OCI-LY7 (cell line): ENCODE measurements at regions not wholly inside any gene's neighbourhood (a gene's known extent, or its start where the extent isn't known, plus 50 kb on each side); places are given as distances from the start of the nearest gene placed in this dataset.
"Not testable (repeated sequence)": the region's sequence is repeated elsewhere in the genome, so short reads cannot be mapped to it uniquely, and the experiment has no call there.

Source experiments
- BruUV-seq: library from RNA; stranded (reverse); fragments of 400-500 nt; replicated peaks from 2 replicates; lab custom pipeline; 2021; lab: Mats Ljungman, UMichigan
- CTCF ChIA-PET: fragments of 300-600 bp; sonication (Branson Sonifier 250); formaldehyde crosslinking; loops from one replicate; lab custom pipeline; 2022; ENCODE audit warnings: antibody characterized with exemption; ENCODE audit not compliant: unreplicated experiment; lab: Charles Lee
- POLR2A ChIA-PET: fragments of 300-600 bp; sonication (Branson Sonifier 250); formaldehyde crosslinking; loops from one replicate; lab custom pipeline; 2022; ENCODE audit warnings: antibody characterized with exemption; lab: Charles Lee
- DNase-seq: peaks from one replicate; pipeline ENCODE4 v3.0.0-alpha.2; 2015; ENCODE audit warnings: low spot score
- H2AFZ ChIP-seq: fragments of 200-600 bp; sonication (generic), shearing (Covaris generic); 2 replicates; pipeline ENCODE4 v1.6.1; 2014; ENCODE audit warnings: mild to moderate bottlenecking, antibody characterized with exemption, low read length, moderate library complexity
- H3K27ac ChIP-seq: fragments of 200-600 bp; sonication (generic); 2 replicates; pipeline ENCODE4 v1.5.1; 2014; ENCODE audit warnings: mixed run types, low read depth, mild to moderate bottlenecking, moderate library complexity, low read length, inconsistent platforms; ENCODE audit not compliant: poor library complexity, severe bottlenecking
- H3K36me3 ChIP-seq: fragments of 200-600 bp; sonication (generic); 2 replicates; pipeline ENCODE4 v1.6.1; 2014; ENCODE audit warnings: mild to moderate bottlenecking, antibody characterized with exemption, low read length, moderate library complexity, mixed read lengths; ENCODE audit not compliant: insufficient read depth
- H3K4me1 ChIP-seq: fragments of 200-600 bp; sonication (generic); 2 replicates; pipeline ENCODE4 v1.5.1; 2014; ENCODE audit warnings: mild to moderate bottlenecking, low read length; ENCODE audit not compliant: insufficient read depth, poor library complexity, severe bottlenecking
- H3K4me2 ChIP-seq: fragments of 200-600 bp; sonication (generic); 2 replicates; pipeline ENCODE4 v1.6.1; 2014; ENCODE audit warnings: mild to moderate bottlenecking, low read length
- H3K4me3 ChIP-seq: fragments of 200-600 bp; sonication (generic); 2 replicates; pipeline ENCODE4 v1.5.1; 2014; ENCODE audit warnings: mild to moderate bottlenecking, low read depth, low read length; ENCODE audit not compliant: poor library complexity, severe bottlenecking
- H3K79me2 ChIP-seq: fragments of 200-600 bp; sonication (generic); 2 replicates; pipeline ENCODE4 v1.6.1; 2016; ENCODE audit warnings: low read depth, mild to moderate bottlenecking, low read length, moderate library complexity, mixed read lengths; ENCODE audit not compliant: insufficient read depth
- H3K9me2 ChIP-seq: fragments of 200-600 bp; sonication (generic); 2 replicates; pipeline ENCODE4 v1.6.1; 2016; ENCODE audit warnings: mild to moderate bottlenecking, low read length, mixed read lengths; ENCODE audit not compliant: insufficient read depth
- H3K9me3 ChIP-seq: fragments of 200-600 bp; sonication (generic); 2 replicates; pipeline ENCODE4 v1.6.1; 2014; ENCODE audit warnings: mild to moderate bottlenecking, mixed run types, low read length, mixed read lengths
- H4K20me1 ChIP-seq: fragments of 200-600 bp; sonication (generic); 2 replicates; pipeline ENCODE4 v1.6.1; 2014; ENCODE audit warnings: mild to moderate bottlenecking, antibody characterized with exemption, low read length, moderate library complexity, mixed read lengths; ENCODE audit not compliant: insufficient read depth
- EZH2phosphoT487 ChIP-seq: fragments of 200-600 bp; sonication (generic); IDR thresholded peaks from 2 replicates; pipeline ENCODE4 v1.6.1; 2018; ENCODE audit warnings: low read depth, borderline replicate concordance, mild to moderate bottlenecking, mixed run types, antibody characterized with exemption, low read length, moderate library complexity, mixed read lengths
- intact Hi-C: fragments of 100-400 bp; cut with micrococcal nuclease; formaldehyde crosslinking; loops from one replicate; pipeline ENCODE4 v1.10.0; 2022; ENCODE audit not compliant: unreplicated experiment
- TF ChIP-seq, protein P1 (sequence below): fragments of 200-600 bp; sonication (generic); conservative IDR thresholded peaks from 2 replicates; pipeline ENCODE4 v1.5.1; 2014; ENCODE audit warnings: mild to moderate bottlenecking, antibody characterized with exemption, low read length, moderate library complexity, mixed read lengths

- POLR2A ChIA-PET = no interaction called here
- CTCF ChIA-PET = no interaction called here
- no peak for DNase-seq
- intact Hi-C loops = no loop called here
- Histone ChIP-seq H3K4me1 (no peaks in the 10 kb centered on the region), H3K36me3 (no peaks in the 10 kb centered on the region), H3K27ac (no peak overlapping the region), H3K9me3 (peaks cover 14% of the 10 kb centered on the region; the same call in 1 of the 2 replicates), H3K4me3 (no peak overlapping the region), H3K79me2 (no peaks in the 10 kb centered on the region), H2AFZ (no peak overlapping the region), H4K20me1 (no peaks in the 10 kb centered on the region), H3K4me2 (no peak overlapping the region), H3K9me2 (no peaks in the 10 kb centered on the region)
- TF ChIP-seq, protein P1, sequence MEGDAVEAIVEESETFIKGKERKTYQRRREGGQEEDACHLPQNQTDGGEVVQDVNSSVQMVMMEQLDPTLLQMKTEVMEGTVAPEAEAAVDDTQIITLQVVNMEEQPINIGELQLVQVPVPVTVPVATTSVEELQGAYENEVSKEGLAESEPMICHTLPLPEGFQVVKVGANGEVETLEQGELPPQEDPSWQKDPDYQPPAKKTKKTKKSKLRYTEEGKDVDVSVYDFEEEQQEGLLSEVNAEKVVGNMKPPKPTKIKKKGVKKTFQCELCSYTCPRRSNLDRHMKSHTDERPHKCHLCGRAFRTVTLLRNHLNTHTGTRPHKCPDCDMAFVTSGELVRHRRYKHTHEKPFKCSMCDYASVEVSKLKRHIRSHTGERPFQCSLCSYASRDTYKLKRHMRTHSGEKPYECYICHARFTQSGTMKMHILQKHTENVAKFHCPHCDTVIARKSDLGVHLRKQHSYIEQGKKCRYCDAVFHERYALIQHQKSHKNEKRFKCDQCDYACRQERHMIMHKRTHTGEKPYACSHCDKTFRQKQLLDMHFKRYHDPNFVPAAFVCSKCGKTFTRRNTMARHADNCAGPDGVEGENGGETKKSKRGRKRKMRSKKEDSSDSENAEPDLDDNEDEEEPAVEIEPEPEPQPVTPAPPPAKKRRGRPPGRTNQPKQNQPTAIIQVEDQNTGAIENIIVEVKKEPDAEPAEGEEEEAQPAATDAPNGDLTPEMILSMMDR = no peak
- no TSS peak for BruUV-seq
These were observed 55.8 kb downstream of the ANXA2R start for GRCh38 chr5:42984307-42984706.

GRCh38 chr5:42982107-42982622 lies 58.0 kb downstream of the ANXA2R start:
- no peaks in the 10 kb centered on the region for H4K20me1 ChIP-seq
- H3K79me2 ChIP-seq = no peaks in the 10 kb centered on the region
- no peaks in the 10 kb centered on the region for H3K4me1 ChIP-seq
- no peaks in the 10 kb centered on the region for H3K36me3 ChIP-seq
- no peaks in the 10 kb centered on the region for H3K9me3 ChIP-seq
- DNase-seq = no peak
- H2AFZ ChIP-seq = no peak overlapping the region
- no peak overlapping the region for H3K4me2 ChIP-seq
- H3K4me3 ChIP-seq = no peak overlapping the region
- TF ChIP-seq, protein P1 = no peak
- TF ChIP-seq EZH2phosphoT487 = no peak
- CTCF ChIA-PET = interaction anchor here (0.8 kb wide), 1 partner anchor 11 kb away, joined by 3 read pairs; no protein-coding TSS in a partner anchor
- H3K9me2 ChIP-seq = no peaks in the 10 kb centered on the region
- intact Hi-C loops = no loop called here
- H3K27ac ChIP-seq = no peak overlapping the region
- no TSS peak for BruUV-seq
- POLR2A ChIA-PET = no interaction called here

- H3K27ac ChIP-seq, POLR2A ChIA-PET, H3K9me2 ChIP-seq, BruUV-seq, H3K79me2 ChIP-seq, H3K36me3 ChIP-seq, DNase-seq, H4K20me1 ChIP-seq, H3K4me2 ChIP-seq, intact Hi-C loops, H3K9me3 ChIP-seq, CTCF ChIA-PET, H3K4me3 ChIP-seq, H3K4me1 ChIP-seq, H2AFZ ChIP-seq: not testable (repeated sequence)
These were observed 58.6 kb downstream of the ANXA2R start for GRCh38 chr5:42981417-42982106.

GRCh38 chr5:42981015-42981414 lies 59.1 kb downstream of the ANXA2R start:
- H3K9me2 ChIP-seq, H3K79me2 ChIP-seq, CTCF ChIA-PET, H3K36me3 ChIP-seq, intact Hi-C loops, H2AFZ ChIP-seq, H3K9me3 ChIP-seq, H4K20me1 ChIP-seq, DNase-seq, H3K4me2 ChIP-seq, H3K4me1 ChIP-seq, H3K27ac ChIP-seq, BruUV-seq, H3K4me3 ChIP-seq, POLR2A ChIA-PET: not testable (repeated sequence)

- DNase-seq, H3K4me1 ChIP-seq, H3K9me2 ChIP-seq, H3K79me2 ChIP-seq, H2AFZ ChIP-seq, BruUV-seq, CTCF ChIA-PET, H3K4me3 ChIP-seq, H3K9me3 ChIP-seq, intact Hi-C loops, POLR2A ChIA-PET, H3K36me3 ChIP-seq, H3K4me2 ChIP-seq, H4K20me1 ChIP-seq, H3K27ac ChIP-seq: not testable (repeated sequence)
These were observed 59.7 kb downstream of the ANXA2R start for GRCh38 chr5:42980391-42980790.
